ENCODE measurements at regions not wholly inside any gene's neighbourhood (a gene's known extent, or its start where the extent isn't known, plus 50 kb on each side); places are given as distances from the start of the nearest gene placed in this dataset.
"Not testable (repeated sequence)": the region's sequence is repeated elsewhere in the genome, so short reads cannot be mapped to it uniquely, and the experiment has no call there.

- intact Hi-C loops (cut with micrococcal nuclease): loop anchor here (1.0 kb wide), 1 partner anchor 9 kb away; no protein-coding TSS in a partner anchor
Measured at GRCh38 chr10:128178302-128178958, 52.2 kb upstream of the MKI67 start.

- intact Hi-C loops (cut with micrococcal nuclease): loop anchor here (1.0 to 10.0 kb wide), 4 partner anchors 31 to 1284 kb away; partner anchors contain the start of genes MGMT and MKI67
Measured at GRCh38 chr10:128180843-128181242, 54.6 kb upstream of the MKI67 start.

- intact Hi-C loops (cut with micrococcal nuclease): loop anchor here (10.0 kb wide), 1 partner anchor 1279 kb away; the partner anchor contains the start of gene MGMT
Measured at GRCh38 chr10:128185627-128186026, 59.4 kb upstream of the MKI67 start.

GRCh38 chr10:128186959-128187787 lies 61.0 kb upstream of the MKI67 start:
- intact Hi-C loops (cut with micrococcal nuclease): loop anchor here (1.0 to 10.0 kb wide), 2 partner anchors 9 to 1278 kb away; partner anchors contain the start of gene MGMT

GRCh38 chr10:128187788-128188185 lies 61.6 kb upstream of the MKI67 start:
- intact Hi-C loops (cut with micrococcal nuclease): loop anchor here (1.0 to 10.0 kb wide), 2 partner anchors 9 to 1277 kb away; partner anchors contain the start of gene MGMT

- intact Hi-C loops (cut with micrococcal nuclease): loop anchor here (10.0 kb wide), 1 partner anchor 1276 kb away; the partner anchor contains the start of gene MGMT
Measured at GRCh38 chr10:128189176-128189575, 63.0 kb upstream of the MKI67 start.

GRCh38 chr10:128191847-128192246 lies 65.6 kb upstream of the MKI67 start:
- intact Hi-C loops (cut with micrococcal nuclease): no loop called here

GRCh38 chr10:128201826-128202225 lies 75.6 kb upstream of the MKI67 start:
- intact Hi-C loops (cut with micrococcal nuclease): not testable (repeated sequence)

- intact Hi-C loops (cut with micrococcal nuclease): no loop called here
Measured at GRCh38 chr10:128203028-128203427, 76.8 kb upstream of the MKI67 start.

- intact Hi-C loops (cut with micrococcal nuclease): not testable (repeated sequence)
Measured at GRCh38 chr10:128205591-128205990, 79.4 kb upstream of the MKI67 start.

- intact Hi-C loops (cut with micrococcal nuclease): no loop called here
Measured at GRCh38 chr10:128206676-128207075, 80.5 kb upstream of the MKI67 start.

GRCh38 chr10:128209862-128210214 lies 83.6 kb upstream of the MKI67 start:
- intact Hi-C loops (cut with micrococcal nuclease): loop anchor here (1.0 to 5.0 kb wide), 5 partner anchors 133 to 1257 kb away; partner anchors contain the start of gene MGMT

- intact Hi-C loops (cut with micrococcal nuclease): loop anchor here (1.0 to 5.0 kb wide), 5 partner anchors 133 to 1257 kb away; partner anchors contain the start of gene MGMT
Measured at GRCh38 chr10:128210215-128211063, 84.2 kb upstream of the MKI67 start.

GRCh38 chr10:128211064-128211504 lies 84.9 kb upstream of the MKI67 start:
- intact Hi-C loops (cut with micrococcal nuclease): loop anchor here (2.0 to 5.0 kb wide), 3 partner anchors 134 to 1256 kb away; partner anchors contain the start of gene MGMT

- intact Hi-C loops (cut with micrococcal nuclease): loop anchor here (1.0 to 5.0 kb wide), 6 partner anchors 31 to 1255 kb away; partner anchors contain the start of genes MGMT and MKI67
Measured at GRCh38 chr10:128211953-128212727, 85.9 kb upstream of the MKI67 start.

- intact Hi-C loops (cut with micrococcal nuclease): loop anchor here (5.0 kb wide), 2 partner anchors 136 to 1254 kb away; partner anchors contain the start of gene MGMT
Measured at GRCh38 chr10:128213156-128213555, 86.9 kb upstream of the MKI67 start.

GRCh38 chr10:128215733-128216132 lies 89.5 kb upstream of the MKI67 start:
- intact Hi-C loops (cut with micrococcal nuclease): no loop called here

GRCh38 chr10:128217136-128217535 lies 90.9 kb upstream of the MKI67 start:
- intact Hi-C loops (cut with micrococcal nuclease): no loop called here

- intact Hi-C loops (cut with micrococcal nuclease): no loop called here
Measured at GRCh38 chr10:128218161-128218560, 91.9 kb upstream of the MKI67 start.

GRCh38 chr10:128219295-128219694 lies 93.1 kb upstream of the MKI67 start:
- intact Hi-C loops (cut with micrococcal nuclease): no loop called here

All from T-helper 1 cell treated with Interleukin-12 subunit alpha and Interleukin-12 subunit beta and Interleukin-4 antibody, amounts not matched to agents 30 ng/mL and 1 ng/mL, for 36 hours (primary cell).